ENCODE measurements at regions not wholly inside any gene's neighbourhood (a gene's known extent, or its start where the extent isn't known, plus 50 kb on each side); places are given as distances from the start of the nearest gene placed in this dataset.

- no peak for DNase-seq
These were observed 74.8 kb upstream of the BCL9 start for GRCh38 chr1:147466543-147466942.

- DNase-seq: no peak
These were observed 71.2 kb upstream of the BCL9 start for GRCh38 chr1:147470079-147470478.

- no peak for DNase-seq
These were observed 68.8 kb upstream of the BCL9 start for GRCh38 chr1:147472489-147472888.

- DNase-seq: no peak
These were observed 68.2 kb upstream of the BCL9 start for GRCh38 chr1:147472966-147473732.

GRCh38 chr1:147473733-147474049 is 67.6 kb upstream of the BCL9 start:
- DNase-seq: no peak

- DNase-seq: no peak
These were observed 65.8 kb upstream of the BCL9 start for GRCh38 chr1:147475488-147475887.

GRCh38 chr1:147478521-147478920 is 62.8 kb upstream of the BCL9 start:
- DNase-seq: no peak

GRCh38 chr1:147479864-147480564 is 61.3 kb upstream of the BCL9 start:
- no peak for DNase-seq

GRCh38 chr1:147480565-147480935 is 60.8 kb upstream of the BCL9 start:
- no peak for DNase-seq

GRCh38 chr1:147486876-147487656 is 54.2 kb upstream of the BCL9 start:
- DNase-seq: no peak

- no peak for DNase-seq
These were observed 50.2 kb upstream of the BCL9 start for GRCh38 chr1:147491098-147491497.
